NCI-H345 treated with DMSO at 0.1 percent for 48 hours (cell line): ENCODE measurements at regions not wholly inside any gene's neighbourhood (a gene's known extent, or its start where the extent isn't known, plus 50 kb on each side); places are given as distances from the start of the nearest gene placed in this dataset.
"Not testable (repeated sequence)": the region's sequence is repeated elsewhere in the genome, so short reads cannot be mapped to it uniquely, and the experiment has no call there.

ENCODE experiments used
- DNase-seq: peaks from one replicate; lab custom pipeline; 2025; ENCODE audit not compliant: unreplicated experiment; lab: John Stamatoyannopoulos, UW

- not testable (repeated sequence) for DNase-seq
Observed at GRCh38 chr5:100066020-100066419, 469.2 kb upstream of the FAM174A start.

- DNase-seq, result no peak
Observed at GRCh38 chr5:100043475-100043874, 491.7 kb upstream of the FAM174A start.

GRCh38 chr5:100026606-100027005 lies 508.6 kb upstream of the FAM174A start:
- no peak for DNase-seq

GRCh38 chr5:100023536-100023935 lies 511.6 kb upstream of the FAM174A start:
- no peak for DNase-seq

GRCh38 chr5:100017520-100018262 lies 517.5 kb upstream of the FAM174A start:
- DNase-seq, result no peak

GRCh38 chr5:100013305-100013704 lies 521.9 kb upstream of the FAM174A start:
- not testable (repeated sequence) for DNase-seq

GRCh38 chr5:100011160-100011559 lies 524.0 kb upstream of the FAM174A start:
- DNase-seq, result not testable (repeated sequence)

GRCh38 chr5:100004969-100005368 lies 530.2 kb upstream of the FAM174A start:
- no peak for DNase-seq

- DNase-seq, result no peak
Observed at GRCh38 chr5:99998319-99998718, 536.9 kb upstream of the FAM174A start.

- DNase-seq, result no peak
Observed at GRCh38 chr5:99995407-99995806, 539.8 kb upstream of the FAM174A start.

- no peak for DNase-seq
Observed at GRCh38 chr5:99973779-99974178, 561.4 kb upstream of the FAM174A start.

GRCh38 chr5:99955962-99956361 lies 579.2 kb upstream of the FAM174A start:
- DNase-seq, result no peak

GRCh38 chr5:99955006-99955405 lies 580.2 kb upstream of the FAM174A start:
- DNase-seq, result no peak

- no peak for DNase-seq
Observed at GRCh38 chr5:99949969-99950524, 585.1 kb upstream of the FAM174A start.

GRCh38 chr5:99949361-99949760 lies 585.8 kb upstream of the FAM174A start:
- no peak for DNase-seq

GRCh38 chr5:99948850-99949249 lies 586.3 kb upstream of the FAM174A start:
- no peak for DNase-seq

GRCh38 chr5:99945478-99946442 lies 589.4 kb upstream of the FAM174A start:
- DNase-seq, result no peak

- DNase-seq, result no peak
Observed at GRCh38 chr5:99940540-99940939, 594.6 kb upstream of the FAM174A start.

GRCh38 chr5:99936911-99937310 lies 598.3 kb upstream of the FAM174A start:
- DNase-seq, result no peak

GRCh38 chr5:99929806-99930135 lies 605.4 kb upstream of the FAM174A start:
- DNase-seq, result no peak

- DNase-seq, result no peak
Observed at GRCh38 chr5:99929067-99929805, 605.9 kb upstream of the FAM174A start.
